GM19099 (cell line): ENCODE measurements at regions not wholly inside any gene's neighbourhood (a gene's known extent, or its start where the extent isn't known, plus 50 kb on each side); places are given as distances from the start of the nearest gene placed in this dataset.

Source experiments
- POLR2A ChIP-seq: IDR thresholded peaks from 3 replicates; pipeline ENCODE4 v1.6.1; 2011; ENCODE audit warnings: low read depth; ENCODE audit not compliant: insufficient read length; ENCODE audit errors: extremely low read depth

DNA sequence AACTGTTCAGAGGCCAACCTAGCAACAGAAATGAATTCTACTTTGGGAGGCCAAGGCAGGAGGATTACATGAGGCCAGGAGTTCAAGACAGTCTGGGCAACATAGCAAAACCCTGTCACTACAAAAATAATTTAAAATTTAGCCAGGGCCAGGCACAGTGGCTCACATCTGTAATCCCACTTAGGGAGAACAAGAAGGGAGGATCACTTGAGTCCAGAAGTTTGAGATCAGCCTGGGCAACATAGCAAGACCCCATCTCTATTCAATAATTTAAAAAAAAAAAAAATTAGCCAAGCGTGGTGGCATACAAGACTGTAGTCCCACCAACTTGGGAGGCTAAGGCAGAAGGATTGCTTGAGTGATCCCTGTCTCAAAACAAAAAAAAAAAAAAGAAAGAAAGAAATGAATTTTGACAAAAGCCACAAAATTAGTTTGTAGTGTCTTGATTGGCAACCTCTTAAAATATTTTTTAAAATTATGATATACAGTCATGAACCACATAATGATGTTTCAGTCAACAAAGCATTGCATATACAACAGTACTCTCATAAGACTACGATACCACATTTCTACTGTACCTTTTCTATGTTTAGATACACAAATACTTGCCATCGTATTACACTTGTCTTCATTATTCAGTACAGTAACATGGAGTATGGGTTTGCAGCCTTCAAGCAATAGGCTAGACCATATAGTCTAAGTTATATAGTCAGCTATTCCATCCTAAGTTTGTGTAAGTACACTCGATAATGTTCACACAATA is 130.7 kb downstream of the ZFP36L2 start:
- TF ChIP-seq POLR2A = no peak

- TF ChIP-seq POLR2A = no peak
These were observed 133.8 kb downstream of the ZFP36L2 start for GRCh38 chr2:43092520-43093179.

GRCh38 chr2:43090317-43090716 is 136.1 kb downstream of the ZFP36L2 start:
- no peak for TF ChIP-seq POLR2A

DNA sequence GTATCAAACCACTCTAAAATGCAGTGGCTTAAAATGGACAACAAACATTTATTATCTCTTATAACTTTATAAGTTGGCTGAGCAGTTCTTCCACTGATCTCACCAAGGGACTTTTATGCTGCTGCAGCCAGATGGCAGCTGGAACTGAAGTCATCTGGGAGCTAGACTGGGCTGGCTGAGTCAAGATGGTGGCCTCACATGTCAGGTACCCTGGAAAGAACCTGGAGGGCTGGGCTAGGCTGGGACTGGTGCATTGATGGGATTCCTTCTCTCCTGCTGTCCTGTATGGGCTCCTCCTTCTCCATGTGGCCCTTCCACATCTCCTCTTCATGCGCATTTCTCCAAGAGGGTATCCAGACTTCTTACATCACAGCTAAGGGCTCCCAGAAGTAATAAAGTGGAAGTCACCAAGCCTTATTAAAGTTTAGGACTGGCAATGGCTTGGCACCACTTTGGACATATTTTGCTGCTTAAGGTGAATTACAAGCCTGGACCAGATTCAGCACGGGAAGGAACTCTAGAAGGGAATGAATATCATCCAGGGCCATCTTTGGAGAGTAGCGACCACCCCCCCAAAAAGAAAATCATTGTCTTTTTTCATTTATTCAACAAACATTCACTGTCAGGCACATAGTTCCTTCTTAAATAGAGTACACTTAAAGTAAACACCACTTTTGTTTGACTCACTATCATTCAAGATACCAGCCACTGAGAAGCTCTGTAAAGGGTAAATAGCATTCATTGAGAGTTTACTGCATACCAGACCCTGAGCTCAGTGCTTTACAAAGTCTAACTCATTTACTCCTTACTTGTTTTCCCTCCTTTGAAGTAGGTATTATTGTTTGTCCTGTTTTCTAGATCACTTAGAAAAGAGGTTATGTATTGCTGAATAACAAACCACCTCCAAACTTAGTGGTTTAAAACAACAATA is 138.0 kb downstream of the ZFP36L2 start:
- no peak for TF ChIP-seq POLR2A

GRCh38 chr2:43087413-43087812 is 139.0 kb downstream of the ZFP36L2 start:
- TF ChIP-seq POLR2A = no peak

DNA sequence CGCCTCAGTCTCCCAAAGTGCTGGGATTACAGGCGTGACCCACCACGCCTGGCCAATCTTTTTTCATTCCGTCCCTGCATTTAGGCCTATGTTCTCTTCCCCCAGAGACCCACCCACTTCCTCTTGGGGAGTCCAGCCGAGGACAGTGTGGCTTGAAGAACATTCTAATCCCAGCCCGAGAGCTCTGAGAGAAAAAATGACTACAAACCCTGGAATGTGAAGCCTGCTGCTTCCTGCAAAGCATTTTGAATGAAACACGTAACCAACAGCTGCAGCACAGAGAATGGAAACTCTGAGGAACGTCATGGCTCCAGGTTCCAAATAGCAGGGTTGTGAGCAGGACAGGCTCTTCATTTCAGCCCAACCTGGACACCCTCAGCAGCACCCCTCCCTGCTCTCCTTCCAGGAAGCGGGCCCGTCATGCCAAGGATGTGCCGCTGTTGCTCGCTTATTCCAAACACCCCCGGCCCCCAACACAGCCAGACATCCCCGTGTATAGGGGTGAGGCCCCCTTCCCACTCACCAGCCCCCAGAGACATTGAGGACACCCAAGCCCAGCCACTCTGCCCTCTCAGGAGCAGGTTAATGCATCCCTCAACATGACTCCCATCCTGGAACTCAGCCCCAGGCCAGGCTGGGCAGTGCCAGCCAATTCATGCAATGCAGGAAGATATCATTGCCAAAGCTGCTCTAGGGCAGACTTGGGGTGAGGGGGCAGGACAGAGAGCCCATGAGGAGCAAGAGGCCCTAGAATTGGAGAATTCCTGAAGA is 139.8 kb downstream of the ZFP36L2 start:
- TF ChIP-seq POLR2A = no peak

DNA sequence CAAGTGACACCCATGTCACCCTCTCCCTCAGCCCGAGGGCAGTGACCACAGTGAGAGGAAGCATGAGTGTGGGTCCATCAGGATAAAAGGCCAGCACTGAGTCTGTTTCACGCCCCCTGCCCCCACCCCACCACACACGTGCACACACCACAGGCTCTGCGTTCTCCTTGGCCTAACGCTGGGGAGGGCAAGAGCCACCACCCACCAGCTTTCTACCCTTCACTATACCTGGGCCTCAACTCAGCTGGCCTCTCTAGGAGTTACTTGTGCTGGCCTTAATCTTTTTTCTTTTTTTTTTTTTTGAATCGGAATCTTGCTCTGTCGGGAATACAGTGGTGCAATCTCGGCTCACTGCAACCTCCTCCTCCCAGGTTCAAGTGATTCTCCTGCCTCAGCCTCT is 140.5 kb downstream of the ZFP36L2 start:
- TF ChIP-seq POLR2A = no peak

GRCh38 chr2:43085505-43085904 is 140.9 kb downstream of the ZFP36L2 start:
- no peak for TF ChIP-seq POLR2A

DNA sequence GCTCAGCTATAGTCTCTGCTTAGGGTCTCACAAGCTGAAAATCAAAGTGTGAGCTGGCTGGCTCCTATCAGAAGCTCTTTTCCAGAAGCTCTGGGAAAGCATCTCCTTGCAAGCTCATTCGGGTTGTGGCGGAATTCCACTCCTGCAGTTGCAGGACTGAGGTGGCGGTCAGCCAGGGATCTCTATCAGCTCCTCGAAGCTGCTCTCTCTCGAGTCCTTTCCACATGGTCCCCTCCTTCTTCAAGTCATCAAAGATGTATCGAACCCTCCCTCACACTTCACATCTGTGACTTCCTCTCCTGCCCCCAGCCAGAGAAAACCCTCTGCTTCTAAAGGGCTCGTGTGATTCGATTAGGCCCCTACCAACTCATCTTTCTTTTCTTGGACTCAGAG is 141.7 kb downstream of the ZFP36L2 start:
- no peak for TF ChIP-seq POLR2A

GRCh38 chr2:43083710-43084698 is 142.4 kb downstream of the ZFP36L2 start:
- no peak for TF ChIP-seq POLR2A

GRCh38 chr2:43082903-43083677 is 143.3 kb downstream of the ZFP36L2 start:
- no peak for TF ChIP-seq POLR2A

DNA sequence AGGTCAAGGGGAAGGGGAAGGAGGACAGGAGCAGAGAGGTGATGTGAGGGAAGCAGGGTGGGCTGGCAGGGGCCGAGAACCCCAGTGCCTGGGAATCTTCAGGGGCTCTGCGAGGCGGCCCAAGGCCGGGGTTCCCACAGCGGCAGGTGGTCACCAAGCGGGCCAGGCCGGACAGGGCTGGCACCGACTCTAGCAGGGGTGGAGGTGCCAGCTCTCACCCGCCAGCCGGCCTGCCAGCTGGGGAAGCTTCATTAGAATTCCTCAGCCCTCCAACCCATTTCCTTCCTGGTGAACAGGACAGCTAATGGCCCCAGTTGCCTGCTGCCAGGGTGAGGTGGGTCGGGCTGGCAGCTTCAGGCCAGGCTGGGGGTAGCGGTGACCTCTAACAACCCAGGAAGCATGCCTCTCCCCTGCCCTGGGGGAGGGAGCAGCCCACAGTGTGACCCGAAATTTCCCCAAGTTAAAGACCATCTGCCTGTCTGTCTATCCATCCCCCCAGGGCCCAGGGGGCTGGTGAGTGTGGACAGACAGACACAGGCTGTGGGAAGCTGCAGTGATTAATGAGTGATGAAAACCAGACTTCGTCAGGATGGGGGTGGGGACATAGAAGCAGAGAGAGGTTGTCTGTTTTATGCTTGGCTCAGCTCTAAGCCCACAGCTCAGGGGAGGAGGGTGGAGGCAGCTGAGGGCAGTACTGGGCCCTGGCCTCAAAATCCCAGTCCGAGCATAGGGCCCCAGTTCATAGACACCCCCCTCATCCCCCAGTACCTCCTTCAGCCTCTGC is 144.1 kb downstream of the ZFP36L2 start:
- no peak for TF ChIP-seq POLR2A

GRCh38 chr2:43081131-43081765 is 145.2 kb downstream of the ZFP36L2 start:
- no peak for TF ChIP-seq POLR2A
